GM23338 (cell line): ENCODE measurements at regions not wholly inside any gene's neighbourhood (a gene's known extent, or its start where the extent isn't known, plus 50 kb on each side); places are given as distances from the start of the nearest gene placed in this dataset.

Experiments used
- ATAC-seq: fragments of 200-7000 bp; cut with Tn5 transposase; 3 replicates; pipeline ENCODE4 v1.9.1; 2020
- DNase-seq: peaks from one replicate; pipeline ENCODE4 v3.0.0-alpha.2; 2015; ENCODE audit warnings: low spot score
- H2AFZ ChIP-seq: fragments of 200-600 bp; sonication (generic); 2 replicates; pipeline ENCODE4 v1.8.0; 2016; ENCODE audit warnings: antibody characterized with exemption, mild to moderate bottlenecking, moderate library complexity
- H3F3A ChIP-seq: fragments of 200-600 bp; sonication (generic); replicated peaks from 2 replicates; pipeline ENCODE4 v1.8.0; 2017; ENCODE audit warnings: antibody characterized with exemption, mixed run types, low read depth
- H3K27ac ChIP-seq: fragments of 200-600 bp; sonication (generic); 2 replicates; pipeline ENCODE4 v1.6.1; 2016; ENCODE audit warnings: low read depth
- H3K27me3 ChIP-seq: fragments of 200-600 bp; sonication (generic); 2 replicates; pipeline ENCODE4 v1.8.0; 2016; ENCODE audit warnings: mild to moderate bottlenecking, mixed run types, moderate library complexity; ENCODE audit not compliant: insufficient read depth
- H3K36me3 ChIP-seq: fragments of 200-600 bp; sonication (generic); 2 replicates; pipeline ENCODE4 v1.8.0; 2016; ENCODE audit warnings: mild to moderate bottlenecking; ENCODE audit not compliant: insufficient read depth
- H3K4me1 ChIP-seq: fragments of 200-600 bp; sonication (generic); 2 replicates; pipeline ENCODE4 v1.8.0; 2016; ENCODE audit warnings: mild to moderate bottlenecking, moderate library complexity; ENCODE audit not compliant: insufficient read depth
- H3K4me2 ChIP-seq: fragments of 200-600 bp; sonication (generic); 2 replicates; pipeline ENCODE4 v1.7.1; 2017; ENCODE audit warnings: mixed run types
- H3K4me3 ChIP-seq: fragments of 200-600 bp; sonication (generic); 2 replicates; pipeline ENCODE4 v1.6.1; 2016; ENCODE audit warnings: mixed run types
- H3K79me2 ChIP-seq: fragments of 200-600 bp; sonication (generic); replicated peaks from 2 replicates; pipeline ENCODE4 v1.8.0; 2017; ENCODE audit warnings: mild to moderate bottlenecking; ENCODE audit not compliant: insufficient read depth
- H3K9me2 ChIP-seq: fragments of 200-600 bp; sonication (generic); 2 replicates; pipeline ENCODE4 v1.8.0; 2017; ENCODE audit not compliant: insufficient read depth
- H4K20me1 ChIP-seq: fragments of 200-600 bp; sonication (generic); replicated peaks from 2 replicates; pipeline ENCODE4 v1.8.0; 2017; ENCODE audit warnings: mild to moderate bottlenecking; ENCODE audit not compliant: insufficient read depth
- H3K27ac Mint-ChIP-seq: 2 replicates; pipeline ENCODE4 v1.8.0; 2020; ENCODE audit warnings: inconsistent platforms, mild to moderate bottlenecking, moderate library complexity, mixed read lengths
- H3K27me3 Mint-ChIP-seq: 3 replicates; pipeline ENCODE4 v1.8.0; 2022; ENCODE audit warnings: low read depth, mild to moderate bottlenecking, moderate library complexity, mixed read lengths, inconsistent platforms; ENCODE audit not compliant: insufficient read depth, poor library complexity
- H3K36me3 Mint-ChIP-seq: 3 replicates; pipeline ENCODE4 v1.8.0; 2021; ENCODE audit warnings: low read depth, mild to moderate bottlenecking, inconsistent platforms, moderate library complexity, mixed read lengths
- H3K4me1 Mint-ChIP-seq: 3 replicates; pipeline ENCODE4 v1.8.0; 2020; ENCODE audit warnings: mild to moderate bottlenecking, inconsistent platforms, mixed read lengths
- H3K4me3 Mint-ChIP-seq: 3 replicates; pipeline ENCODE4 v1.8.0; 2021; ENCODE audit warnings: moderate library complexity, mild to moderate bottlenecking, inconsistent platforms, mixed read lengths
- H3K9me3 Mint-ChIP-seq: 3 replicates; pipeline ENCODE4 v1.8.0; 2020; ENCODE audit warnings: moderate library complexity, mild to moderate bottlenecking, inconsistent platforms, mixed read lengths
- CREB1 ChIP-seq: fragments of 250-450 bp; sonication (Bioruptor Pico); IDR thresholded peaks from 2 replicates; pipeline ENCODE4 v1.5.0; 2020; ENCODE audit warnings: low read depth, mild to moderate bottlenecking, moderate library complexity
- CTCF ChIP-seq, 2 experiments: fragments of 200-600 bp in 1 of 2; sonication (generic) in 1 of 2; conservative IDR thresholded peaks; 2 replicates each; pipeline versions ENCODE4 v1.5.1 to v1.6.1; 2016 to 2017; ENCODE audit warnings: antibody characterized with exemption in 2 of 2, low read depth in 2 of 2, mild to moderate bottlenecking in 2 of 2, moderate library complexity in 1 of 2
- ETS1 ChIP-seq: IDR thresholded peaks from 2 replicates; pipeline ENCODE4 v1.6.1; 2016; ENCODE audit warnings: antibody characterized with exemption
- JUNB ChIP-seq: IDR thresholded peaks from one replicate; pipeline ENCODE4 v1.6.1; 2016; ENCODE audit warnings: antibody characterized with exemption; ENCODE audit not compliant: unreplicated experiment
- POLR2AphosphoS5 ChIP-seq: IDR thresholded peaks from 2 replicates; pipeline ENCODE4 v1.6.1; 2016; ENCODE audit warnings: antibody characterized with exemption, low read depth
- REST ChIP-seq: IDR thresholded peaks from one replicate; pipeline ENCODE4 v1.6.1; 2018; ENCODE audit warnings: antibody characterized with exemption; ENCODE audit not compliant: unreplicated experiment
- STAT1 ChIP-seq: IDR thresholded peaks from one replicate; pipeline ENCODE4 v1.6.1; 2016; ENCODE audit warnings: antibody characterized with exemption; ENCODE audit not compliant: unreplicated experiment
- ZNF331 ChIP-seq: fragments of 250-450 bp; sonication (Bioruptor Pico); IDR thresholded peaks from 2 replicates; pipeline ENCODE4 v1.5.0; 2020; ENCODE audit warnings: low read depth, mild to moderate bottlenecking, moderate library complexity

GRCh38 chrX:116276261-116276660, 105.7 kb downstream of the AGTR2 start:
- H3K27ac ChIP-seq, result no peak overlapping the region
- H3K27ac Mint-ChIP-seq, result no peak overlapping the region
- H3K9me3 Mint-ChIP-seq, result no peaks in the 10 kb centered on the region
- H3K36me3 ChIP-seq, result no peaks in the 10 kb centered on the region
- no peak overlapping the region for H3K4me3 Mint-ChIP-seq
- TF ChIP-seq JUNB, result no peak
- TF ChIP-seq STAT1, result no peak
- TF ChIP-seq REST, result no peak
- TF ChIP-seq CTCF (conservative IDR thresholded peaks at IDR 0.05; ENCODE audit: low read depth in 2 of 2), result no peak
- no peak for TF ChIP-seq ZNF331
- TF ChIP-seq CREB1, result no peak
- TF ChIP-seq ETS1, result no peak
- no peak for TF ChIP-seq POLR2AphosphoS5
- no peaks in the 10 kb centered on the region for H4K20me1 ChIP-seq
- no peaks in the 10 kb centered on the region for H3K4me1 ChIP-seq
- H3K79me2 ChIP-seq, result no peaks in the 10 kb centered on the region
- ATAC-seq (no peak), DNase-seq (no peak)
- no peaks in the 10 kb centered on the region for H3K27me3 Mint-ChIP-seq
- H3K27me3 ChIP-seq, result no peaks in the 10 kb centered on the region
- H3K4me2 ChIP-seq, result no peak overlapping the region
- no peaks in the 10 kb centered on the region for H3K4me1 Mint-ChIP-seq
- no peaks in the 10 kb centered on the region for H3K36me3 Mint-ChIP-seq
- no peak overlapping the region for H2AFZ ChIP-seq
- no peaks in the 10 kb centered on the region for H3K9me2 ChIP-seq
- no peaks in the 10 kb centered on the region for H3F3A ChIP-seq
- no peak overlapping the region for H3K4me3 ChIP-seq

- Mint-ChIP-seq H3K9me3 (no peaks in the 10 kb centered on the region), H3K27ac (no peak overlapping the region), H3K27me3 (no peaks in the 10 kb centered on the region), H3K4me1 (no peaks in the 10 kb centered on the region), H3K4me3 (no peak overlapping the region), H3K36me3 (no peaks in the 10 kb centered on the region)
- Histone ChIP-seq H3K9me2 (no peaks in the 10 kb centered on the region), H3K27me3 (no peaks in the 10 kb centered on the region), H3F3A (no peaks in the 10 kb centered on the region), H3K79me2 (no peaks in the 10 kb centered on the region), H3K4me1 (no peaks in the 10 kb centered on the region; the same call in 1 of the 2 replicates), H2AFZ (no peak overlapping the region), H3K4me2 (no peak overlapping the region), H3K4me3 (no peak overlapping the region), H3K36me3 (no peaks in the 10 kb centered on the region), H4K20me1 (no peaks in the 10 kb centered on the region), H3K27ac (no peak overlapping the region)
- DNase-seq, result no peak
- no peak for ATAC-seq
- TF ChIP-seq ETS1 (no peak), CREB1 (no peak), STAT1 (no peak), JUNB (no peak), REST (no peak), ZNF331 (no peak), POLR2AphosphoS5 (no peak), CTCF (conservative IDR thresholded peaks at IDR 0.05; ENCODE audit: low read depth in 2 of 2) (no peak)
These were observed 107.0 kb downstream of the AGTR2 start for GRCh38 chrX:116277351-116278225.
